Pancreas (tissue), 10 donors: ENCODE measurements at regions not wholly inside any gene's neighbourhood (a gene's known extent, or its start where the extent isn't known, plus 50 kb on each side); places are given as distances from the start of the nearest gene placed in this dataset.

ENCODE experiments used
- ATAC-seq, 4 donors: fragments of 200-7000 bp; cut with Tn5 transposase; one replicate each; pipeline versions ENCODE4 v1.8.0 to v1.9.1; 2020; ENCODE audit warnings: mild to moderate bottlenecking in 4 of 4, moderate library complexity in 4 of 4
- DNase-seq, 6 donors: peaks; one replicate each; pipeline ENCODE4 v3.0.0-alpha.2; 2020
- FAIRE-seq: peaks from 2 replicates; lab custom pipeline; 2012; peaks lifted over from hg19 to GRCh38; lab: Jason Lieb, UNC
- H3K27ac ChIP-seq, 4 donors: fragments of 200-600 bp; sonication (generic); 1 replicate in 3 of 4; 2 replicates in 1 of 4; pipeline versions ENCODE4 v1.5.0 to v1.8.0; 2020
- H3K27me3 ChIP-seq, 4 donors: fragments of 200-600 bp; one replicate each; pipeline ENCODE4 v1.8.0; 2021
- H3K36me3 ChIP-seq, 3 donors: fragments of 200-600 bp; sonication (generic) in 1 of 3; one replicate each; pipeline versions ENCODE4 v1.5.0 to v1.8.0; 2020 to 2021
- H3K4me1 ChIP-seq, 3 donors: fragments of 200-600 bp; one replicate each; pipeline ENCODE4 v1.8.0; 2021
- H3K4me3 ChIP-seq, 4 donors: fragments of 200-600 bp; sonication (generic) in 2 of 4; one replicate each; pipeline versions ENCODE4 v1.5.0 to v1.8.0; 2020 to 2021
- H3K9me3 ChIP-seq, 4 donors: fragments of 200-600 bp; one replicate each; pipeline ENCODE4 v1.8.0; 2021
- WGBS, 2 donors: extraction: QIAGEN DNeasy Blood & Tissue Kit; methylation state at CpG; one replicate each; pipeline ENCODE4 v1.1.7; 2013; 5-methylcytosine and 5-hydroxymethylcytosine counted together
- intact Hi-C, 3 donors: fragments of 100-400 bp; cut with DNase I; formaldehyde crosslinking; loops; one replicate each; pipeline versions ENCODE4 v1.11.1 to v1.14.2; 2022
- TF ChIP-seq, protein P1 (sequence below), 4 donors: fragments of 200-600 bp; sonication (generic) in 3 of 4; IDR thresholded peaks; one replicate each; pipeline versions ENCODE4 v1.5.0 to v1.8.0; 2021; ENCODE audit warnings: antibody characterized with exemption in 4 of 4
- donor health status: healthy with polysubstance abuse.
- donor health status: DM: no; HTN: no; CAD: no; lungs with moderate emphysema.
- donor health status: DM: no; HTN: no; CAD: no.
- donor health status: control.
- donor health status: control.
- donor health status: Bipolar disorder and iron deficiency.
- donor health status: DM: yes; HTN: yes; CAD: no.
- donor health status: DM: no; HTN: no; CAD: no.
- donor health status: DM: no; HTN: no; CAD: no.
- donor health status: DM: yes; HTN: yes; CAD: no.

DNA sequence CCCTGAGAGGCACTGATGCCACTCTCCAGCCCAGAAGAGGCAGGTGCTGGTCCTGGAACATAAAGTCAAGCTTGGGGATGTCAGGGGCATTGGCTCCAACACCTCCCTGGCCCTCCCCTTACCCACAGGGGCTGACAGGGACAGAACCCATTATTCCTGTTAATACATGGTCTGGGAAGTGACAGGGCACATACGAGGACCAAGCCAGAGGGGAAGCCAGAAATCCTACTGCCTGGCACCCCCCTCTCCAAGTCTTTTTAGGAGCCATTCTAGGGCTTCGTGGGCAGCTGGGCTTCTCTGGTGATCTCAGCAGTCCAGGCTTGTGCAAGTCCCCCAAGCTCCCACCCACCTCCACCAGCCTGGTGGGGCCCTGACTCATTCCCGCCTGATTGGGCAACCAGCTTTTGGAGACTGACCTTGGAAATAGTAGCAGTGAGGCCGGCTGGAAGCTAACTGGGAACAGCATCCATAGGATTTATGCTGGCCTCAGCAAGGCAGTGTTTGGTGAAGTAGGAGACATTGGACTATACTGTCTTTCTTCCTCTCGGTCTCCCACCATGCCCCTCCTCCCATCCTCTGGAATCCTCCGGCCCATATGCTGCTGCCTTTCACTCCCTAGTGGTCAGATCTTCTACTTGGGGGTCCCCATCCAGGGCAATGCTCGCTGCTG lies 86.4 kb upstream of the HK2 start:
- peak in 1 of 4 donors; percentile 41 for ATAC-seq
- WGBS, 2 donors, result 63 to 71% methylated on average over 7 of the region's 7 CpGs

DNA sequence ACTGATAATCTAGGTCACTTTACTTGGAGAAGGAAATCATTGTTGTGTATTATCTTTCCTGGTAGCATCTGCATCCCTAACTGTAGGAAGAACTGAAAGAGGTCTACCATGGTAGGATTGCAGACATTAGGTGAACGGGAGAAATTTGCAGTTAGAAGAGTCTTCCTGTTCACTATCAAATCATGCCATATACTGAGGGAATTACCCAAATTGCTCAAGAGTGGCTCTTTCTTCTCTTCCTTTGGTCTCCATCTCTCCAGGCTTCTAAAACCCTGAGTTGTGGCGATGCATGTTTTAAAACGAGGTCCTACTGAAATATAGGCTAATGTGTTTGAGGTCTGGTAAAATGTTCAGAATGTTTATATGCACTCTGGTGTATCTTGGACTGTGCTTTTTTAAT lies 85.3 kb upstream of the HK2 start:
- Histone ChIP-seq H3K4me3 (no peak overlapping the region), H3K27me3 (no peaks in the 10 kb centered on the region), H3K27ac (no peak overlapping the region), H3K36me3 (no peaks in the 10 kb centered on the region), H3K9me3 (no peaks in the 10 kb centered on the region), H3K4me1 (no peaks in the 10 kb centered on the region)
- intact Hi-C loops, result no loop called here
- 73 to 86% methylated on average over 3 of the region's 3 CpGs for WGBS, 2 donors
- TF ChIP-seq, protein P1, sequence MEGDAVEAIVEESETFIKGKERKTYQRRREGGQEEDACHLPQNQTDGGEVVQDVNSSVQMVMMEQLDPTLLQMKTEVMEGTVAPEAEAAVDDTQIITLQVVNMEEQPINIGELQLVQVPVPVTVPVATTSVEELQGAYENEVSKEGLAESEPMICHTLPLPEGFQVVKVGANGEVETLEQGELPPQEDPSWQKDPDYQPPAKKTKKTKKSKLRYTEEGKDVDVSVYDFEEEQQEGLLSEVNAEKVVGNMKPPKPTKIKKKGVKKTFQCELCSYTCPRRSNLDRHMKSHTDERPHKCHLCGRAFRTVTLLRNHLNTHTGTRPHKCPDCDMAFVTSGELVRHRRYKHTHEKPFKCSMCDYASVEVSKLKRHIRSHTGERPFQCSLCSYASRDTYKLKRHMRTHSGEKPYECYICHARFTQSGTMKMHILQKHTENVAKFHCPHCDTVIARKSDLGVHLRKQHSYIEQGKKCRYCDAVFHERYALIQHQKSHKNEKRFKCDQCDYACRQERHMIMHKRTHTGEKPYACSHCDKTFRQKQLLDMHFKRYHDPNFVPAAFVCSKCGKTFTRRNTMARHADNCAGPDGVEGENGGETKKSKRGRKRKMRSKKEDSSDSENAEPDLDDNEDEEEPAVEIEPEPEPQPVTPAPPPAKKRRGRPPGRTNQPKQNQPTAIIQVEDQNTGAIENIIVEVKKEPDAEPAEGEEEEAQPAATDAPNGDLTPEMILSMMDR (IDR thresholded peaks at IDR 0.05), result no peak
- ATAC-seq, result no peak
- DNase-seq, result no peak
- no peak for FAIRE-seq

More for the DNA sequence above, 86.4 kb upstream of the HK2 start:
- FAIRE-seq, result no peak
- Histone ChIP-seq H3K4me1 (no peaks in the 10 kb centered on the region), H3K9me3 (no peaks in the 10 kb centered on the region), H3K36me3 (no peaks in the 10 kb centered on the region), H3K4me3 (no peak overlapping the region), H3K27me3 (no peaks in the 10 kb centered on the region), H3K27ac (no peak overlapping the region)
- no peak for DNase-seq
- TF ChIP-seq, protein P1 (IDR thresholded peaks at IDR 0.05), result no peak
- intact Hi-C loops, result no loop called here

- no peak for DNase-seq
- FAIRE-seq, result no peak
- no peaks in the 10 kb centered on the region for H3K4me1 ChIP-seq
- H3K27me3 ChIP-seq, result no peaks in the 10 kb centered on the region
- H3K27ac ChIP-seq, result no peak overlapping the region
- intact Hi-C loops, result no loop called here
- TF ChIP-seq, protein P1 (IDR thresholded peaks at IDR 0.05), result no peak
- no peak for ATAC-seq
- H3K4me3 ChIP-seq, result no peak overlapping the region
- no peaks in the 10 kb centered on the region for H3K36me3 ChIP-seq
- 61 to 78% methylated on average over 3 of the region's 3 CpGs for WGBS, 2 donors
- no peaks in the 10 kb centered on the region for H3K9me3 ChIP-seq
These were observed 84.5 kb upstream of the HK2 start for GRCh38 chr2:74749432-74749831.

DNA sequence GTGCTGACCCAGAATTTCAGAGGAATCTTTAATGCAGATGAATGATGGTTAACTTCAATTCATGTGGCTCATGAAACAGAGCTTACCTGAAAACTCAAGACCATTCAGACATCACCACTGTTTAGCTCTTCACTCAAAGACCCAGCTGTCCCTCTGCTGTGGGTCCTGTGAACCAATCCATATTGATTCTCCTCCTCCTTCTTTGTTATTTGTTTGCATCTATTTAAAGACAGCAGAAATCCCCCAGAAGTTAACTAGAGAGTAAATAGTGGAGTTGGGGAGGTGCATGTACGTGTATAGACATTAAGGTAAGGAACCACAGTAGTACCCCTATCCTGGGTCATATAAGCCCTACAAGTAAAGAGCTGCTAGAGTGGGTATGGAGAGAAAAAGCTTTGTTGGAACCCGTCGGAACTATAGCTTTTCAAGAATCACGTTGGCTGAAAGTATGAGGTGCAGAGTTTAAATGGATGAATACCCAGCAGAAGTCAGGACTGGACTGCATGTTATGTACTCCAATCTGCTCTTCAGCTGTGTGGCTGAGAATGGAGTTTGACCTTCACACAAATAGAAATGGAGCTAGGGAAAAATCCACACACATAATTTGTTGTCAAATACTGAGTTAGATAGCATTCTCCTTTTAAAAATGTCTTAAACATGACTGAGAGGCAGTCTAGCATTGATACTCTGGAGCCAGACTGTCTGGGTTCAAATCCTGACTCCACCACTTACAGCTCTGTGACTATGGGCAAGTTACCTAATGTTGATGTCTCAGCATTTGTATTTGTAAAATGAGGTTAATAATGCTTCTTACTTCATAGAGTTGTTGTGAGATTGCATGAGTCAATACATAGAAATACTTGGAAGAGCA lies 81.7 kb upstream of the HK2 start:
- Histone ChIP-seq H3K4me3 (no peak overlapping the region), H3K4me1 (no peaks in the 10 kb centered on the region), H3K27me3 (no peaks in the 10 kb centered on the region), H3K36me3 (no peaks in the 10 kb centered on the region), H3K27ac (no peak overlapping the region), H3K9me3 (no peaks in the 10 kb centered on the region)
- DNase-seq, result no peak
- no peak for FAIRE-seq
- WGBS, 2 donors, result 38 to 52% methylated on average over 4 of the region's 4 CpGs
- intact Hi-C loops, result no loop called here
- no peak for ATAC-seq
- TF ChIP-seq, protein P1 (IDR thresholded peaks at IDR 0.05), result no peak

- DNase-seq, result no peak
- no peak for ATAC-seq
- H3K27ac ChIP-seq, result no peak overlapping the region
- no peaks in the 10 kb centered on the region for H3K36me3 ChIP-seq
- H3K27me3 ChIP-seq, result no peaks in the 10 kb centered on the region
- H3K4me3 ChIP-seq, result no peak overlapping the region
- FAIRE-seq, result no peak
- WGBS, 2 donors, result 80 to 81% methylated on average over 4 of the region's 4 CpGs
- TF ChIP-seq, protein P1 (IDR thresholded peaks at IDR 0.05), result no peak
- intact Hi-C loops, result no loop called here
- no peaks in the 10 kb centered on the region for H3K4me1 ChIP-seq
- H3K9me3 ChIP-seq, result no peaks in the 10 kb centered on the region
These were observed 78.5 kb upstream of the HK2 start for GRCh38 chr2:74755386-74755785.
